ENCODE measurements at regions not wholly inside any gene's neighbourhood (a gene's known extent, or its start where the extent isn't known, plus 50 kb on each side); places are given as distances from the start of the nearest gene placed in this dataset.

DNA sequence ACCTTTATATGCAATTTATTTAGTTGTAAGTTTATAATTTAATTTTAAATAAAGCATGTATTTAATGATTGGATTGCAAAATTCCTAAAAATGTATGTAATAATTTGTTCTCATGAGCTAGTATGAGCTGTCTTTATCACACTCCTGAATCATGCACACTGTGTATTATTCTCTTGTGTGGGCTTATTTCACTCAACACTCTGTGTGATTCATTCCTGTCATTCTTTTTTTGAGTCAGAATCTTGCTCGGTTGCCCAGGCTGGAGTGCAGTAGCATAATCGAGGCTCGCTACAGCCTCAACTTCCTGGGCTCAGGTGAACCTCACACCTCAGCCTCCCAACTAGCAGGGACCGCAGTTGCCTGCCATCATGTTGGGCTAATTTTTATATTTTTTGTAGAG lies 123.1 kb upstream of the SLC34A2 start (continued):
- TF ChIP-seq NANOG (IDR thresholded peaks at IDR 0.05; ENCODE audit: borderline replicate concordance): no peak
- no peak for TF ChIP-seq EZH2 (IDR thresholded peaks at IDR 0.05; ENCODE audit: low read depth, unreplicated experiment)
- TF ChIP-seq JUNB (IDR thresholded peaks at IDR 0.05; ENCODE audit: unreplicated experiment): no peak

DNA sequence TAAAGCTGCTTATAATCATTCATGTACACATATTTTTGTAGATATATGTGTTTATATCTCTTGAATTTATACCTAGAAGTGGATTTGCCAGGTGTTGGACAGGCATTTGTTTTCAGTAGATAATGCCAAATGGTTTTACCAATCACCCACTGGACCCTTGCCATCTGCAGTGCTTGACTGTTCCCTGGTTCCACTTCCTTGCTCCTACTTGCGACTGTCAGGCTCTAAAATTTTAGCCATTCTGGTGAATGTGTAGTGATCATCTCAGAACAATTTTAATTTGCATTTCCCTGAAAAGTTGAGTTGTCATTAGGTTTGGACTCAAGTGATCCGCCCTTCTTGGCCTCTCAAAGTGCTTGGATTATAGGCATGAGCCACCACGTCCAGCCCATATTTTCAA lies 122.4 kb upstream of the SLC34A2 start:
- ATAC-seq: no peak
- Histone ChIP-seq H3F3A (replicated peaks; ENCODE audit: low read depth) (no peaks in the 10 kb centered on the region), H3K4me2 (no peak overlapping the region), H3K79me2 (replicated peaks; ENCODE audit: insufficient read depth) (no peaks in the 10 kb centered on the region), H3K36me3 (ENCODE audit: insufficient read depth) (no peaks in the 10 kb centered on the region), H3K9me2 (ENCODE audit: insufficient read depth) (no peaks in the 10 kb centered on the region), H3K27me3 (ENCODE audit: insufficient read depth) (no peaks in the 10 kb centered on the region), H3K4me1 (ENCODE audit: insufficient read depth) (no peaks in the 10 kb centered on the region), H4K20me1 (replicated peaks; ENCODE audit: insufficient read depth) (no peaks in the 10 kb centered on the region), H2AFZ (no peak overlapping the region), H3K27ac (ENCODE audit: low read depth) (no peak overlapping the region), H3K4me3 (no peak overlapping the region)
- H3K4me3 Mint-ChIP-seq: no peak overlapping the region
- H3K36me3 Mint-ChIP-seq (ENCODE audit: low read depth): no peaks in the 10 kb centered on the region
- H3K27ac Mint-ChIP-seq: no peak overlapping the region
- peaks cover 6% of the 10 kb centered on the region for H3K27me3 Mint-ChIP-seq (ENCODE audit: insufficient read depth, low read depth, poor library complexity)
- H3K9me3 Mint-ChIP-seq: 0 out of 3 replicates have a peak, but pooled peaks cover 3% of the 10 kb centered on the region
- no peak for TF ChIP-seq EZH2 (IDR thresholded peaks at IDR 0.05; ENCODE audit: low read depth, unreplicated experiment)
- no peak for TF ChIP-seq ZNF462 (CRISPR knock-in tag; IDR thresholded peaks at IDR 0.05)
- TF ChIP-seq NANOG (IDR thresholded peaks at IDR 0.05; ENCODE audit: borderline replicate concordance): no peak
- no peak for TF ChIP-seq EZH2phosphoT487 (IDR thresholded peaks at IDR 0.05; ENCODE audit: unreplicated experiment)
- TF ChIP-seq ZNF114 (CRISPR knock-in tag; IDR thresholded peaks at IDR 0.05): no peak
- no peak for TF ChIP-seq CREB1 (CRISPR knock-in tag; IDR thresholded peaks at IDR 0.05; ENCODE audit: low read depth)
- no peak for TF ChIP-seq STAT1 (IDR thresholded peaks at IDR 0.05; ENCODE audit: unreplicated experiment)
- H3K4me1 Mint-ChIP-seq: peaks cover 13% of the 10 kb centered on the region
- DNase-seq (ENCODE audit: low spot score): no peak
